Activated CD8-positive, alpha-beta memory T cell treated with anti-CD3 and anti-CD28 coated beads for 48 hours (primary cell): ENCODE measurements at regions not wholly inside any gene's neighbourhood (a gene's known extent, or its start where the extent isn't known, plus 50 kb on each side); places are given as distances from the start of the nearest gene placed in this dataset.
"Not testable (repeated sequence)": the region's sequence is repeated elsewhere in the genome, so short reads cannot be mapped to it uniquely, and the experiment has no call there.

Source experiments
- DNase-seq, 3 experiments: peaks; one replicate each; pipeline ENCODE4 v3.0.0-alpha.2; 2020; ENCODE audit warnings: low read depth in 2 of 3, low spot score in 2 of 3

DNA sequence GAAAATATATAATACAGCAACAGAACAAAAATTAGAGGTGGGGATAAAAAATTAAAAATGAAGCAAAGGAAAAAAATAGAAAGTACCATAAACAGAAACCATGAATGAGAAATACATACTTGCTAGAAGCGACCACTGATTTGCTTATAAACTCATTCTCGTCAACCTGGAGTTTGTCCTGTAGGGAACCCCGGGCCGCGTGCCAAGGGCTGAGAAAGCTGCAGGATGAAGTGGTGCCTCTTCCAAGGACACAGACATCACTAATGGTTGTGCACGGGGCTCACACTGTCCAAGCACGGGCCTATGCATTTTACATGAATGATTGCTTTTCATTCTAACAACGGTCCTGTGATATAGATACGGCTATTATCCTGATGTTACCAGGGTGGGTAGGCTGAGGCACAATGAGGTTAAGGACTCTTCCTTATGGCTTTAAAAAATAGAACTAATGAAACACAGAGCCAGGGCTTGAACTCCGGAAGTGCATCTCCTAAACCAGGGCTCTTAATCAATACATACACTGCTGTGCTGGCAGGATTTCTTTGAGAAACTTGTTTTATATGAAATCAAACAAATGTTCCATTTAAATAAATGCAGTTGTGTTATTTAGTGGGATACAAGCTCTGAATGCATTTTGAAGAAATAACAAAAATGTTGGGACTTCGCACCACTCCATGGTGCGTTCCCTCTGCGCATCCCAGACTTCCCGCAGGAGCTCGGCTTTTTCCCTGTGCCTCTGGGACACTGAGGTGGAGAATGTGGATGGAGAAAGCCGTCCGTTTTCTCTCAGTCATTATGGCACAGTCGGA is 113.9 kb upstream of the PHACTR3 start:
- DNase-seq, result not testable (repeated sequence)

DNA sequence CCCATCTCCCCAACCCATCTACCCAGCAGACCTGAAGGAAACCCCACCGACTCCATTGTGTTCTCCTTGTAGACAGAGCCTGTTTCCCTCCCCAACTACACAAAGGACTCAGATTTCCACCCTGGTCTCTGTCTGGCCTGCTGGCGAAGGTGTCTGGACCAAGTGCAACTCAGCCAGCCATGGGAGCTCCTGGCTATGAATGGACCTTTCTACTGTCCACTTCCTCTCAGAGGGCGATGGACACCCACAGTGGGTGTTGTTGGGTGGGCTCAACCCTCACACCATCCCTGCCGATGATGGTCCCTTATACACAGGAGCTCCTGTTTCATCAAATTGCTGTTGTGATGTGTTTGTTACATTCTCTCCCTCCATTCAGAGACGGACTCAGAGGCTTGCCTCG is 112.5 kb upstream of the PHACTR3 start:
- DNase-seq, result no peak

DNA sequence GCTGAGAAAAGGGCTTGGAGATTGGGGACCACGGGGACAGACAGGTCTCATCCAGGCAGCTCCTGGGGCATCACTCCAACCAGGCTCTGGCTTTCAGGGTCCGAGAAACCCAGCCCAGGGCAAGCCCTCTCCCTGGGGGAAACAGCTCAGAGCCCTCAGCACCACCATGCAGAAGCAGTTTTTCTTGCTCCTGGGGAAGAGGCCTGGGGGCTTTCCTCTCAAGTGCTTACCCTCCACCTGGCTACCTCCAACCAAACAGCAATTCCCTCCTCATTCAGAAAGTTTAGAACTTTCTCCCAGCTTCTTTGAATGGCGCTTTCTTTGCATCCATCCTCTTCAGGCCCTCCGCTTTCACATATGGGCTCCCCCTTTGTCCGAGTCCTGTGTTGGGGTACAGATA is 110.4 kb upstream of the PHACTR3 start:
- DNase-seq, result no peak

DNA sequence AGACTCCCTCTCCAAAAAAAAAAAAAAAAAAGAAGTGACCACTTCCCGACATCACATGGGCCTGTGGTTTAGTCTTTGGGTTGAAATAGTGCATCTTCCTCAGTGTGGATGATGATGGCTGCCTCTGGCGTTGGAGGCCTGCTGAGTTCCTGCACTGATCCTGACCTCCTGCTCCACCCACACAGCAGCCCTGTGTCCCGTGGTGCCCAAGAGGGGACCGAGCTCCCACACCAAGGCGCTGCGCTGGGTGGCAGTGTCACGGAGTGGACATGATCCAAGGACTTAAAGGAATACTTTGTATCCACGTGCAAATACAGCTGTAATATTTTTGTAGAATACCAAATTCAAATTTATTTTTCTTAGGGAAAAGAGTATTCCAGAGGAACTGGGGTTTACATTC is 109.2 kb upstream of the PHACTR3 start:
- no peak for DNase-seq

DNA sequence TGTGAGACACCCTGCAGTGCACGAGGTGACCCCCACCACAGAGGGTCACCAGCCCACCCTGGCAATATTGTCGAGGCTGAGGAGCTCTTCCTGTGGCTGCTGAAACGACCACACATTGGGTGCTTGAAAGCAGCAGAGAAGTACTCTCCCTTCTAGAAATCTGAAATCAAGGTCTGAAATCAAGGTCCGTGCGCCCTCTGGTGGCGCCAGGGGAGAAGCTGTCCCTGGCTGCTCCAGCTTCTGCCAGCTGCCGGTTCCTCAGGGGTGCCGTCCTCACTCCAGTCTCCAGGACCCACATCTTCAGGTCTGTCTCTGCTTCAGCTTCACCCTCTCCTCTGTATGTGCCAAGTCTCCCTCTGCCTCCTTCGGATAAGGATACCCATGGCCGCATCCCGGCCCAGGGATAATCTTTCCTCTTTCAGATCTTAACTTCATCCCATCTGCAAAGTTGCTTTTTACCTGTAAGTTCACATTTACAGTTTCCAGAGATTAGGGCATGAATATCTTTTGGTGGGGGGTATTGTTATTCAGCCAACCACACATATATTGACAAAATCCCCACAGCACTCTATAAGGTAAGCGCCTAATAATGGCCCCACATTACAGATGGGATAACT is 108.3 kb upstream of the PHACTR3 start:
- peak; percentile 7 to 47 (median 44) for DNase-seq

DNA sequence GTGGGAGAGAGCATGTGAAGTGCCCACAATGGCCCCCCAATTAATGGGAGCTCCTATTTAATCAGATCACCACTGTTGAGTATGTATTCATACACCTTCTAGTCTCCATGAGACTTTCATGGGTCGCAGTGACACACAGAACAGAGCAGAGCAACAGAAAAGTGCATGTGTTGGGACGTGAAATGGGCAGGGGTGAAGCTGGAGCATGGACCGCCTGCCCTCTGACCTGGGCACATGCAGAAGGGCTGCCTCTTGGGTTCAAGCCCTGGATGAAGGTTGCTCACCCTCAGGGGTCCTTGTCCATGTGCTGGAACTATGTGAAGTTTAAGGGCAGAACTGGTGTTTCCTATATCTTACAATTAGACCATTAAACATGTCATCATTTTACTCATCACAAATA is 106.0 kb upstream of the PHACTR3 start:
- no peak for DNase-seq

DNA sequence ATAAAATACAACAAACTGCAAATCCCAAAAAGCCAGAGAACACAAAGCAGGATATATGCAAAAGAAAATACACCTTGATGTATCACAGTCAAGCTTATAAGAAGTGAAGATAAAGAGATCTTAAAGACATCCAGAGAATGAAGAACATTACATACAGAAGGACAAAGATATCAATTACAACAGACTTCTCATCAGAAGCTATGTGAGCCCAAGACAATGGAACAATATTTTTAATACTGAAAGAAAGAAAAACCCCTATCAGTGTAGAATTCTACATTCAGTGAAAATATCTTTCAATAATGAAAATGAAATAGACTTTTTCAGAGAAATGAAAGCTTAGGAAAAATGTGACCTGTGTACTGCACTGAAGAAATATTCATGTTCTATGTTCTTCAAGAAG is 104.5 kb upstream of the PHACTR3 start:
- no peak for DNase-seq

DNA sequence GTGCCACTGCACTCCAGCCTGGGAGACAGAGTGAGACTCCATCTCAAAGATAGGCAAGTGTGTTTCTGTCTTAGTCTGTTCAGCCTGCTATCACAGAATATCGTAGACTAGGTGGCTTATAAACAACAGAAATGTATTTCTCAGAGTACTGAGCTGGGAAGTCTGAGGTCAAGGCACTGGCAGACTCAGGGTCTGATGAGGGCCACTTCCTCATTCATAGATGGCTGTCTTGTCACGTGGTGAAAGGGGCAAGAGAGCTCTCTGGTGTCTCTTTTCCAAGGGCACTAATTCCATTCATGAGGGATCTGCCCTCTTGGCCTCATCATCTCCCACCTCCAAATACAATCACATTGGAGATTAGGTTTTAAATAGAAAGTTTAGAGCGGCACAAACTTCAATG is 95.6 kb upstream of the PHACTR3 start:
- no peak for DNase-seq

DNA sequence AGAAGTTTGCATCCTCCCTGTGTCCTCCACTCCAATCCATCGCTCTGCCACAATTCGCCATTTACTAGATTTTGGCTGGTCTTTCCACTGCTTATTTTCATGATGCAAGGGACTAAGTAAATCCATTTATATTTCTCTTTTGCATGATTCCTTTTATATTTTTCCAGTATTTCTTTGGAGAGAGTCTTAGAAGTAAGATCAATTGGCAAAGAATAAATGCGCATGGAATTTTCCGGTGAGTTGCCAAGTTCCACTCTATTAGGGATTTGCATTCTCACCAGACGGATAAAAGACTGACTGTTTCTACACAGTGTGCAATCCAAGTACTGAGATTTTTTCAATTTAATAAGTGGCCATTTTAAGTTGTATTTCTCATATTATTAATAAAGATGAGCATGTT is 91.7 kb upstream of the PHACTR3 start:
- no peak for DNase-seq

DNA sequence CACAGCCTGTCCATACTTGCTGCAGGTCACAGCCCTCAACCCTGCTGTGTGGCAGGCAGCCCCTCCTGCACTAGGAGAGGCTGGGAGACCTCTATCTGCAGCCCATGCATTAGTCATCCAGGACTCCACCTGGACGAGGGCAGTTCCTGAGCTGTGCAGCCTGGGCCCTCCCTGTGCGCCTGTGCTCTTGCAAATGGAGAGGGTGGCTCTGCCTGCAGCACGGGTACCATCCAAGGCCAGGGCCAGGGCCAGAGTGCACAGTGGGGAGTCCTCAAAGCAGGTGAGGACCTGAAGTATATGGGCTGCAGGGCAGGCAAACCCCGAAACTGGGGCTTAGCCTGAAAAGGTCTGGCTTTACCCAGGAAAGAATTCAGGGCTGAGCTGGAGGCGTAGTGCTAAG is 89.8 kb upstream of the PHACTR3 start:
- DNase-seq, result no peak

DNA sequence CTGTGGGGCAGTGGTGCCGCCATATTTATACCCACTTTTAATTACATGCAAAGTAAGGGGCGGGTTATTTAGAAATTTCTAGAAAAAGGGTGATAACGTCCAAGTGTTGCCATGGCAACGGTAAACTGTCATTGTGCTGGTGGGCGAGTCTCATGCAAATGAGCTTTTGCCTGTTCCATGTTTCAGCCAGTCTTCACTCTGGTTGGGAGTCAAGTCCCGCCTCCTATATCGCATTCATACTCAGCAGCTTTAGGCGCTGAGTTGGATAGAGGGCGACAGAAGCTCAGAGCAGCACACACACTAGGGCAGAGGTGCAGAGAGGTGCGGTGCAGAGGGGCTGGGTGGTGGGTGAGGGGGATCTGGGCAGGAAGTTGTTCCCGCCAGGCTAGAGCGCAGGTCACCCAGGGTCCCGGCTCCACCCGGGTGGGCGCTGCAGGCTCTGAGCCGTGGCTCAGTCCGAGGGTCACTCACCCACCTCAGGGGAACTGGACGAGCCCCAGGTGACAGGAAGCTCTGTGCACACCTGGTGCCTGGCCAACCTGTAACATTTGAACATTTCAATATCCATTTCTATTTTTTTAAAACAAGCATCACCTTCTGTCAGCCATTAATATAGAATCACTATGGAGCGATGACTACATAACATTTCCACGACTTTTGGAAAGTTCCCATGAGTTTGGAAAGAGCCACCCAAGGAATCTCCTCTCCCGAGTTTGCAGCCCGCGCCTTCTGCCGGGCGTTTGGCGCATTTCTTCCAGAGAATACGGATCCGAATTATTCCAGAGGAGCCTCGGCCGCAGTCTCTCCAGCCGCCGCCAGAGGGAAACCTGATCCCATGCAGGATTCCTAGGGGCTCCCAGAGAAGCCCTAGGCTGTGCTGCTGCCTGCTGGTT is 89.1 kb upstream of the PHACTR3 start:
- no peak for DNase-seq

DNA sequence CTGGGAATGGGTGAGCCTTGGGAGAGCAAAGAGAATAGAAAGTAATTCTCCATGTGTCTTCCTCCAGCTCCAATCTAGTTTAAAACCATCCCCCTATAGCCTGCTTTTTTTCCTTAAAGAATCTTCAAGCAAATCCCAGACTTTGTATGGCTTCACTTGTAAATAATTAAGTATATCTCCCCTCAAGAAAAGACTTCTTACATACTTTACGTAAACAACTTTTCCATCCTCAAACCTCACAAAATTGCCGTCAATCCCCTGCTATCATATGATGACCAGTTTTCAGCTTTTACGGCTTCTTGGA is 88.5 kb upstream of the PHACTR3 start:
- no peak for DNase-seq

DNA sequence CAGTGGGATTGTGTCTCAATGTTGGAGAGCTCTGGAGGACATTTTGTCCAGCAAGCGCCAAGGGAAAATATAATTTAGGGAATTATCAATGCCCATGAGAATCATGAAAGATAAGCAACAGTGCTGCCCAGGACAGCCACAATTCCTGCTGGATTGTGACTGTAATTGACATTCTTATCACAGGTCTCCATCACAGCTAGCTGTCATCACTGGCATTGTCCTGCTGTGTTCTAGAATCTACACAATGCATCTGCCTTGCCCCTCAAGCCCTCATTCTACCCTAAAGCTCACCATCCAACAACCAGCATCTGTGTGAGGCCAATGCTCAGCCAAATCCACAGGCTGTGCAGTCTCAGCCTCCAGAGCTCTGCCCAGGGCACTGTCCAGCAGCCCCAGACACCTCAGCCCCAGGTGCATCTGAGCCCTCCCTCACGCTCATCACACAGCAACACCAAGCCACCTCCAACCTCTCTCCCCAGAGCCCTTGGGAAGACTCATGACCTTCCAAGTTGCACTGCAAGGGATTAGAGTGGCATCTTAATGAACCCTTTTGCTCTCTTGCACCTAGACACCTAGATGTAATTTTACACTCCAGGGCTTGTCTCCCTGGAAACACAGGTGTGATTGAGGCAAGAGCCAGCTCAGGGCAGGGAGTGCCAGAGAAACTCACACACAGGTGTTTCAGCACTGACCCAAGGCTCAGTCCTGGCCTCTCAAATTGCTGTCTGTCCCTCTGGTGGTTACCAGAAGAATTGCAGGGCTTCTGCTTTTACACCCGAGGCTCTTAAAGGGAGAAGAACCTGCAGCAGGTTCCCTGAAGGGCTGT is 85.2 kb upstream of the PHACTR3 start:
- no peak for DNase-seq

DNA sequence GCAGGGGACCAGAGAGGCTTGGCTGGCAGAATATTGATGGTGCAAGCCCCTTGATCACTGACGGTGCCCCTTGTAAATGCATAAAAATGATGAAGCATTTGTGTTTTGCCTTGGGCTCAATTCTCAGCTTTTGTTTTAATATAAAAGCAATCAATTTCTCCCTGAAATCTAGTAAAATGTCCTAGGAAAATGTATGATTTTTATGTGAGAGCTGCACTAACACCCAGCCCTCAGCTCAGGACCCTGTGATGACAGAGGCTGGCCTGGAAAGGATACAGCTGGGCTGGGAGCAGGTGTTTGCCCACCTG is 84.7 kb upstream of the PHACTR3 start:
- DNase-seq, result no peak

DNA sequence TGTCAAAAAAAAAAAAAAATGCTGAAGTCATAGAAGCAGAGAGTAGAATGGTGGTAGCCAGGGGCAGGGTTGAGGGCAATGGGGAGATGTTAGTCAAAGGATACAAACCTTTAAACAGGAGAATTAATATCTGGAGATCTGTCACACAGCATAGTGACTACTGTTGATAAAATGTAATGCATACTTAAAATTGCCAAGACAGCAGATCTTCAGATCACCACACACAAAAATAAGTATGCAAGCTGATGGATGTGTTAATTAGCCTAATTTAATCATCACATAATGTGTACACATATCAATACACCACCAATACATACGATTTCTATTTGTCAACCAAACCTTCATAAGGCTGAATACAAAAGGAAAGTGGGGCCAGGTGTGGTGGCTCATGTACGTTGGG is 83.5 kb upstream of the PHACTR3 start:
- DNase-seq, result no peak

DNA sequence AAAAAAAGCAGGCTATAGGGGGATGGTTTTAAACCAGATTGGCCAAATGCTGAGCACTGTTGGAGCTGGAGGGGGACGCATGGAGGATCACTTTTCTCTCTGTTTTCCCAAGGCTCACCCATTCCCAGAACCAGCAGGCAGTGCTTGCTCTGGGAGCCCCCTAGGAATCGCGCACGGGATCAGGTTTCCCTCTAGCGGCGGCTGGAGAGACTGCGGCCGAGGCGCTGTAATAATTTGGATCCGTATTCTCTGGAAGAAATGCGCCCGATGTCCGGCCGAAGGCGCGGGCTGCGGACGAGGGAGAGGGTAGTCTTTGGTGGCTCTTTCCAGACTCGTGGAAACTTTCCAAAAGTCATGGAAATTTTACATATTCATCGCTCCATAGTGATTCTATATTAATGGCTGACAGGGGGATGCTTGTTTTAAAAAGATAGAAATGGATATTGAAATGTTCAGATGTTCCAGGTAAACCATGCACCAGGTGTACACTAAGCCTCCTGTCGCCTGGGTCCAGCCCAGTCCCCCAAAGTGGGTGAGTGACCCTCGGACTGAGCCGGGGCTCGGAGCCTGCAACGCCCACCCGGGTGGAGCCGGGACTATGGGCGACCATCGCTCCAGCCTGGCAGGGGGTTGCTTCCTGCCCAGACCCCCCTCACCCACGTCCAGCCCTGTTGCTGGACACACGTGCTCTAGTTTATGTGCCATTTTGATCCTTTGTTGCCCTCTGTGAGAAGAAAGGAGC is 78.7 kb upstream of the PHACTR3 start:
- peak in 2 of 3 experiments; percentile 12 to 17 for DNase-seq

DNA sequence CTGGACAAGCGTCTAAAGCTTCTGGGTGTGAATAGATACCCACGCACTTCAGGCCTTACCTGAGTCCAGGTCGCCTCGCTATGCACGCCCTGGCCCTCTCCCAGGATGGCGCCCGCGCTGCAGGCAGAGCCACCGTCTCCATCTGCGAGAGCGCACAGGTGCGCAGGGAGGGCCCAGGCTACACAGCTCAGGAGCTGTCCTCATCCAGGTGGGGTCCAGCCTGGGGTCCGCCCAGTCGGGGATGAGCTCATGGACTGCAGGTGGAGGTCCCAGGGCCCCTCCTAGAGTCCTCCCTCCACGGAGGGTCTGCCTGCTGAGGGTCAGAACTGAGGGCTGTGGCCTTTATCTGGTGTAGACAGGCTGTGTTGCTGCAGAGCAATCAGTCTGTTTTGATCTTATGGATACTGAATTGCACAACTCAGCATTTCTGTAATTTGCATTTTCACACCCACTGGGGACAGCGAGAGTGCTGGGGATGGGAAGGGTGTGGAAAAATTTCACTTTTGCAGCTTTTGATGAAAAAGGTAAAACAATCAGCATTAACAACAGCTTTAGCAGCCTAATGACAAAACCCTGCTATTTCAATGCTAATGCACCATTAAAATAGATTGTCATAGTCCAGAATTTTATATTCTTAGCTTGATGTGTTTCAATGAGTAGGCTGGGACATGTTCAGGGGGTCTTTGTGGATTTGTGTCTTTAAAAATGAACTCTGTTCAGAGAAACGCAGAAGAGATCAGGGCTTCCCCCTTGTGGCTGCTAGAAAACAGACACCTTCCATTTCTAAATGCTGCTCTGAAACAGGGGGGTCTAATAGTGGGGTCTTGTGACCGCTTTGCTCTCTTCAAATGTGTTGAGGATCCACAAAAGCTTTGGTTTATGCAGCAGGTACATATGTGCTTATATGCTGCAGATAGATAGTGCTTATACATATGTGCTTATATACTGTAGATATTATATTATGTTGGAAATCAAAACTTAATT is 77.8 kb upstream of the PHACTR3 start:
- no peak for DNase-seq

DNA sequence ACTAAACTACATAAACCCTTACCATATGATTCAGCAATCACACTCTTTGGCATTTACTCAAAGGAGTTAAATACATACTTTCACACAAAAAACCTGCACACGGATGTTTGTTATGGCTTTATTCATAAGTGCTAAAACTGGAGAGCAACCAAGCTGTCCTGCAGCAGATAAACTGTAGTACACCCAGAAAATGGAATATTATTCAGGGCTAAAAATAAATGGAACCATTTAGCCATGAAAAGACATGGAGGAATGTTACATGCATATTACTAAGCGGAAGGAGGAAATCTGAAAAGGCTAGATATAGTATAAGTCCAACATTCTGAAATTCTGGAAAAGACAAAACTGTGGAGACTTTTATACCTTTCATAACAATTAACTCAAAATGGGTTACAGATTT is 73.6 kb upstream of the PHACTR3 start:
- no peak for DNase-seq

DNA sequence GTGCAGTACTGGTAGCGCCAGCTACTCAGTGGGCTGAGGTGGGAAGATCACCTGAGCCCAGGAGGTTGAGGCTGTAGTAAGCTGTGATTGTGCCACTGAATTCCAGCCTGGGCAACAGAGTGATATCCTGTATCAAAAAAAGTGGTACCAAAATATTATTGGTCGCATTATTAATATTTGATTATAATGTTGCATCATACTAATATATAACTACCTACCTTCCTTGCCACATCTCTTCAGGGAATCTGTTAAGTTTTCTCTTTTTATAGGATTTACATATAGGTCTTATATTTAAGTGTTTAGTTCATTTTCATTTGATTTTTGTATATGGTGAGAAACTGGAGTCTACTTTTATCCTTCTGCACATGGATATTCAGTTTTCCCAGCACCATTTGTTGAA is 66.3 kb upstream of the PHACTR3 start:
- no peak for DNase-seq

DNA sequence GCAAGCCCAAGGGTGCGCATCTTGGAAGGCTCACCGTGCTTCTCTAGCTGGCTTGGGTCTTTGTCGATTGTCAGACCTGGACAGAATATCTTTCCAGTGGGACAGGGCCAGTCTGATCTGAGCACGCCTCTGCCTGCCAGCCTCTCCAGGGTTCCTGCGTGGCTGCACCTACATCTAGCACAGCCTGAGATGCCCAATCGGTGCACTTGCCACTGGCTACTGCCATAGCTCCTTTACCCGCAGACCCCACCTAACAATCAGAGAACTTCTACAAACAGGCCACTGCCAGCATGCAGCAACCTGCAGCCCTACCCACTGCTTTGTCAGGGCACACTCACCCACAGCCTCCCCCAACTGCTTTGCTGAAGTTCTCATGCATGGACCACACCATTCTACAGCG is 56.7 kb upstream of the PHACTR3 start:
- no peak for DNase-seq
